H1 (cell line): ENCODE measurements at regions not wholly inside any gene's neighbourhood (a gene's known extent, or its start where the extent isn't known, plus 50 kb on each side); places are given as distances from the start of the nearest gene placed in this dataset.

Source experiments
- CTCF ChIA-PET: fragments of 300-600 bp; sonication (Branson Sonifier 250); formaldehyde crosslinking; loops from one replicate; lab custom pipeline; 2021; ENCODE audit not compliant: partially characterized antibody; lab: Charles Lee
- POLR2A ChIA-PET: fragments of 300-600 bp; sonication (Branson Sonifier 250); formaldehyde crosslinking; loops from one replicate; lab custom pipeline; 2021; ENCODE audit warnings: inconsistent platforms; ENCODE audit not compliant: partially characterized antibody; lab: Charles Lee
- DNase-seq, 2 experiments: peaks; one replicate each; pipeline versions ENCODE4 v3.0.0 to v3.0.0-alpha.2; 2010 to 2022; ENCODE audit warnings: low spot score in 2 of 2, low read depth in 1 of 2, mixed read lengths in 1 of 2
- FAIRE-seq: peaks from 2 replicates; lab custom pipeline; 2011; peaks lifted over from hg19 to GRCh38; lab: Jason Lieb, UNC
- H2AFZ ChIP-seq: 2 replicates; pipeline ENCODE4 v1.8.1; 2012; ENCODE audit warnings: low read length, inconsistent platforms
- H2AK5ac ChIP-seq: 2 replicates; pipeline ENCODE4 v1.6.1; 2013; ENCODE audit warnings: low read depth, low read length
- H2BK120ac ChIP-seq: replicated peaks from 2 replicates; pipeline ENCODE3; 2013; ENCODE audit warnings: low read depth, low read length, inconsistent platforms
- H2BK12ac ChIP-seq: 2 replicates; pipeline ENCODE4 v1.6.1; 2013; ENCODE audit warnings: low read depth, low read length
- H2BK15ac ChIP-seq: 2 replicates; pipeline ENCODE4 v1.6.1; 2013; ENCODE audit warnings: low read length
- H2BK20ac ChIP-seq: 2 replicates; pipeline ENCODE4 v1.6.1; 2013; ENCODE audit warnings: low read length
- H2BK5ac ChIP-seq: 2 replicates; pipeline ENCODE4 v1.6.1; 2013; ENCODE audit warnings: low read depth, low read length
- H3K14ac ChIP-seq: 2 replicates; pipeline ENCODE4 v1.6.1; 2013; ENCODE audit warnings: inconsistent platforms; ENCODE audit not compliant: insufficient read length
- H3K18ac ChIP-seq: 2 replicates; pipeline ENCODE4 v1.6.1; 2013; ENCODE audit warnings: low read length; ENCODE audit errors: extremely low read depth
- H3K23ac ChIP-seq: 2 replicates; pipeline ENCODE4 v1.6.1; 2013; ENCODE audit warnings: inconsistent platforms; ENCODE audit not compliant: insufficient read length
- H3K23me2 ChIP-seq: 2 replicates; pipeline ENCODE4 v1.6.1; 2013; ENCODE audit warnings: low read depth, low read length
- H3K27ac ChIP-seq: 2 replicates; pipeline ENCODE4 v1.6.1; 2011; ENCODE audit warnings: low read depth, low read length, inconsistent platforms
- H3K27me3 ChIP-seq, 4 experiments: replicated peaks in 1 of 4; 1 replicate in 1 of 4; 2 replicates in 3 of 4; pipeline versions ENCODE4 v1.6.1 to v1.8.1; 2011 to 2013; ENCODE audit warnings: low read length in 3 of 4, mild to moderate bottlenecking in 3 of 4, inconsistent platforms in 2 of 4, mixed read lengths in 2 of 4, moderate library complexity in 1 of 4; ENCODE audit not compliant: control insufficient read depth in 3 of 4, insufficient read depth in 3 of 4; ENCODE audit errors: extremely low read depth in 1 of 4
- H3K36me3 ChIP-seq, 4 experiments: 2 replicates each; pipeline versions ENCODE4 v1.6.1 to v1.8.1; 2011 to 2013; ENCODE audit warnings: mild to moderate bottlenecking in 4 of 4, low read length in 3 of 4, moderate library complexity in 2 of 4, control low read depth in 1 of 4, inconsistent platforms in 1 of 4; ENCODE audit not compliant: insufficient read depth in 4 of 4, control insufficient read depth in 2 of 4
- H3K4ac ChIP-seq: replicated peaks from 2 replicates; pipeline ENCODE3; 2013; ENCODE audit warnings: low read length, low read depth, mixed read lengths, inconsistent platforms; ENCODE audit not compliant: insufficient read length
- H3K4me1 ChIP-seq, 4 experiments: replicated peaks in 1 of 4; 1 replicate in 1 of 4; 2 replicates in 3 of 4; pipeline versions ENCODE4 v1.6.1 to v1.8.1; 2011 to 2013; ENCODE audit warnings: low read length in 3 of 4, inconsistent platforms in 2 of 4, mixed read lengths in 1 of 4; ENCODE audit not compliant: insufficient read depth in 4 of 4, control insufficient read depth in 3 of 4
- H3K4me2 ChIP-seq, 2 experiments: 2 replicates each; pipeline versions ENCODE4 v1.6.1 to v1.8.1; 2011 to 2013; ENCODE audit warnings: low read depth in 2 of 2, low read length in 2 of 2, control low read depth in 1 of 2, inconsistent platforms in 1 of 2, mild to moderate bottlenecking in 1 of 2; ENCODE audit not compliant: insufficient read depth in 1 of 2
- H3K4me3 ChIP-seq, 4 experiments: fragments of 200-600, 300-600 bp in 1 of 4; sonication (generic), shearing (Covaris generic), sonication (Bioruptor Twin) in 1 of 4; 2 replicates each; pipeline versions ENCODE4 v1.5.1 to v1.8.1; 2011 to 2016; ENCODE audit warnings: low read length in 4 of 4, low read depth in 3 of 4, control low read depth in 2 of 4, inconsistent platforms in 2 of 4, mild to moderate bottlenecking in 2 of 4, mixed read lengths in 1 of 4, moderate library complexity in 1 of 4; ENCODE audit not compliant: insufficient read depth in 2 of 4; ENCODE audit errors: extremely low read depth in 1 of 4
- H3K56ac ChIP-seq: replicated peaks from 2 replicates; pipeline ENCODE3; 2013; ENCODE audit warnings: low read depth, mild to moderate bottlenecking, mixed read lengths, low read length, inconsistent platforms; ENCODE audit not compliant: insufficient read length
- H3K79me1 ChIP-seq: 2 replicates; pipeline ENCODE4 v1.6.1; 2013; ENCODE audit warnings: low read depth, low read length, control low read depth
- H3K79me2 ChIP-seq, 2 experiments: 2 replicates each; pipeline versions ENCODE4 v1.6.1 to v1.8.1; 2012 to 2013; ENCODE audit warnings: low read length in 2 of 2, mild to moderate bottlenecking in 2 of 2, inconsistent platforms in 1 of 2; ENCODE audit not compliant: insufficient read depth in 2 of 2, control insufficient read depth in 1 of 2
- H3K9ac ChIP-seq, 4 experiments: replicated peaks in 1 of 4; 1 replicate in 1 of 4; 2 replicates in 3 of 4; pipeline versions ENCODE4 v1.6.1 to v1.8.1; 2011 to 2013; ENCODE audit warnings: low read depth in 3 of 4, low read length in 3 of 4, control low read depth in 2 of 4, mild to moderate bottlenecking in 2 of 4, moderate library complexity in 2 of 4, inconsistent platforms in 1 of 4; ENCODE audit errors: extremely low read depth in 1 of 4
- H3K9me3 ChIP-seq, 2 experiments: 2 replicates each; pipeline versions ENCODE4 v1.6.1 to v1.8.1; 2012 to 2013; ENCODE audit warnings: mild to moderate bottlenecking in 2 of 2, moderate library complexity in 2 of 2, control low read depth in 1 of 2, inconsistent platforms in 1 of 2, low read depth in 1 of 2, low read length in 1 of 2, mixed read lengths in 1 of 2; ENCODE audit not compliant: insufficient read depth in 2 of 2
- H4K20me1 ChIP-seq, 2 experiments: replicated peaks in 1 of 2; 2 replicates each; pipeline versions ENCODE3 to v1.8.1; 2011 to 2013; ENCODE audit warnings: inconsistent platforms in 2 of 2, low read length in 2 of 2, mild to moderate bottlenecking in 1 of 2; ENCODE audit not compliant: insufficient read depth in 2 of 2, control insufficient read depth in 1 of 2
- H4K5ac ChIP-seq: 2 replicates; pipeline ENCODE4 v1.6.1; 2013; ENCODE audit warnings: low read length, low read depth, mixed read lengths, inconsistent platforms; ENCODE audit not compliant: insufficient read length
- H4K8ac ChIP-seq: 2 replicates; pipeline ENCODE4 v1.8.0; 2013; ENCODE audit warnings: mild to moderate bottlenecking, moderate library complexity, low read length, inconsistent platforms; ENCODE audit not compliant: insufficient read depth; ENCODE audit errors: extremely low read depth
- H4K91ac ChIP-seq: replicated peaks from 2 replicates; pipeline ENCODE3; 2013; ENCODE audit warnings: low read length, mixed read lengths, inconsistent platforms; ENCODE audit not compliant: insufficient read length
- CBX5 ChIP-seq: fragments of 300-800, 300-1000 bp; sonication (generic); IDR thresholded peaks from 2 replicates; pipeline ENCODE4 v1.7.1; 2016; ENCODE audit warnings: antibody characterized with exemption, low read length, low read depth
- CBX8 ChIP-seq: fragments of 300-800, 300-1000 bp; sonication (generic); IDR thresholded peaks from 2 replicates; pipeline ENCODE4 v1.7.1; 2016; ENCODE audit warnings: low read depth, low read length, borderline replicate concordance
- CREB1 ChIP-seq: IDR thresholded peaks from 2 replicates; pipeline ENCODE4 v1.6.1; 2012; ENCODE audit warnings: inconsistent platforms
- CTBP2 ChIP-seq: IDR thresholded peaks from 2 replicates; pipeline ENCODE4 v1.7.0; 2011; ENCODE audit warnings: borderline replicate concordance, mild to moderate bottlenecking, moderate library complexity, mixed read lengths, low read length; ENCODE audit not compliant: insufficient read depth, insufficient read length
- KDM4A ChIP-seq: IDR thresholded peaks from one replicate; pipeline ENCODE4 v1.7.1; 2012; ENCODE audit warnings: low read depth, mild to moderate bottlenecking, moderate library complexity, low read length, inconsistent platforms; ENCODE audit not compliant: severe bottlenecking
- NANOG ChIP-seq: IDR thresholded peaks from 2 replicates; pipeline ENCODE4 v1.6.1; 2011; ENCODE audit warnings: low read length, low read depth, mild to moderate bottlenecking, inconsistent platforms; ENCODE audit not compliant: insufficient read depth, poor library complexity, severe bottlenecking
- PHF8 ChIP-seq: fragments of 200-600 bp; sonication (generic); conservative IDR thresholded peaks from 2 replicates; pipeline ENCODE4 v1.7.1; 2012; ENCODE audit warnings: low read depth, mild to moderate bottlenecking, inconsistent platforms, low read length, moderate library complexity
- RFX5 ChIP-seq: IDR thresholded peaks from 2 replicates; pipeline ENCODE4 v1.6.1; 2011; ENCODE audit warnings: low read depth, low read length, improper control_type of control experiment, borderline replicate concordance
- SRF ChIP-seq: IDR thresholded peaks from 2 replicates; pipeline ENCODE4 v1.6.1; 2011; ENCODE audit warnings: mild to moderate bottlenecking, low read depth, low read length, moderate library complexity
- TAF1 ChIP-seq: IDR thresholded peaks from 2 replicates; pipeline ENCODE4 v1.6.1; 2011; ENCODE audit warnings: mild to moderate bottlenecking, low read depth, low read length
- TAF7 ChIP-seq: optimal IDR thresholded peaks from 2 replicates; pipeline ENCODE3; 2011; ENCODE audit warnings: low read depth, mild to moderate bottlenecking, inconsistent platforms, low read length, moderate library complexity, borderline replicate concordance
- TBP ChIP-seq: IDR thresholded peaks from 2 replicates; pipeline ENCODE4 v1.6.1; 2011; ENCODE audit warnings: low read depth, low read length, improper control_type of control experiment
- WGBS, 2 experiments: shearing (Covaris generic) in 1 of 2; methylation state at CpG; one replicate each; pipeline versions ENCODE4 v1.1.6 to v1.1.7; 2013 to 2015; ENCODE audit warnings: low lambda C conversion rate in 2 of 2, mixed read lengths in 2 of 2, inconsistent platforms in 1 of 2, low coverage in 1 of 2, missing lambda C conversion rate in 1 of 2; ENCODE audit not compliant: insufficient replicate concordance in 2 of 2, insufficient coverage in 1 of 2, insufficient read length in 1 of 2; ENCODE audit errors: extremely low coverage in 1 of 2, missing lambda C conversion rate in 1 of 2; 5-methylcytosine and 5-hydroxymethylcytosine counted together

GRCh38 chr20:24778585-24779031, 170.5 kb upstream of the CST7 start:
- H3K79me1 ChIP-seq, result no peaks in the 10 kb centered on the region
- H3K14ac ChIP-seq, result no peak overlapping the region
- H3K4me2 ChIP-seq, result no peak overlapping the region
- H2BK120ac ChIP-seq, result no peak overlapping the region
- 97% methylated on average over 12 of the region's 14 CpGs; no CpG with 5 or more reads in 1 of the 2 experiments for WGBS, 2 experiments
- H2BK15ac ChIP-seq, result no peak overlapping the region
- DNase-seq, result no peak
- no peak overlapping the region for H3K4me3 ChIP-seq
- no peaks in the 10 kb centered on the region for H3K79me2 ChIP-seq
- H2AK5ac ChIP-seq, result no peak overlapping the region
- H3K23me2 ChIP-seq, result no peaks in the 10 kb centered on the region
- H3K56ac ChIP-seq, result no peak overlapping the region
- H3K18ac ChIP-seq, result no peak overlapping the region
- no peak for TF ChIP-seq SRF
- TF ChIP-seq RFX5, result no peak
- TF ChIP-seq KDM4A, result no peak
- TF ChIP-seq TAF1, result no peak
- no peak for TF ChIP-seq TAF7
- TF ChIP-seq TBP, result no peak
- no peak for TF ChIP-seq CTBP2
- TF ChIP-seq CREB1, result no peak
- no peak for TF ChIP-seq CBX8
- no peak for TF ChIP-seq NANOG
- TF ChIP-seq PHF8, result no peak
- TF ChIP-seq CBX5, result no peak
- H2AFZ ChIP-seq, result no peak overlapping the region
- no peak overlapping the region for H3K27ac ChIP-seq
- no peak overlapping the region for H4K8ac ChIP-seq
- no peak for FAIRE-seq
- ChIA-PET CTCF (interaction anchor here (0.6 to 3.5 kb wide), 6 partner anchors 14 to 645 kb away, joined by 3 to 16 read pairs (median 4); no protein-coding TSS in a partner anchor), POLR2A (interaction anchor here (0.6 kb wide), 1 partner anchor 92 kb away, joined by 3 read pairs; no protein-coding TSS in a partner anchor)
- no peak overlapping the region for H4K5ac ChIP-seq
- no peaks in the 10 kb centered on the region for H3K36me3 ChIP-seq
- H3K23ac ChIP-seq, result no peak overlapping the region
- H2BK12ac ChIP-seq, result no peak overlapping the region
- no peak overlapping the region for H2BK5ac ChIP-seq
- H4K20me1 ChIP-seq, result no peaks in the 10 kb centered on the region
- H2BK20ac ChIP-seq, result no peak overlapping the region
- H3K9me3 ChIP-seq, result no peaks in the 10 kb centered on the region
- no peak overlapping the region for H3K9ac ChIP-seq
- no peak overlapping the region for H4K91ac ChIP-seq
- no peak overlapping the region for H3K4ac ChIP-seq
- no peaks in the 10 kb centered on the region for H3K4me1 ChIP-seq
- no peaks in the 10 kb centered on the region for H3K27me3 ChIP-seq
